ENCODE measurements at regions not wholly inside any gene's neighbourhood (a gene's known extent, or its start where the extent isn't known, plus 50 kb on each side); places are given as distances from the start of the nearest gene placed in this dataset.

DNA sequence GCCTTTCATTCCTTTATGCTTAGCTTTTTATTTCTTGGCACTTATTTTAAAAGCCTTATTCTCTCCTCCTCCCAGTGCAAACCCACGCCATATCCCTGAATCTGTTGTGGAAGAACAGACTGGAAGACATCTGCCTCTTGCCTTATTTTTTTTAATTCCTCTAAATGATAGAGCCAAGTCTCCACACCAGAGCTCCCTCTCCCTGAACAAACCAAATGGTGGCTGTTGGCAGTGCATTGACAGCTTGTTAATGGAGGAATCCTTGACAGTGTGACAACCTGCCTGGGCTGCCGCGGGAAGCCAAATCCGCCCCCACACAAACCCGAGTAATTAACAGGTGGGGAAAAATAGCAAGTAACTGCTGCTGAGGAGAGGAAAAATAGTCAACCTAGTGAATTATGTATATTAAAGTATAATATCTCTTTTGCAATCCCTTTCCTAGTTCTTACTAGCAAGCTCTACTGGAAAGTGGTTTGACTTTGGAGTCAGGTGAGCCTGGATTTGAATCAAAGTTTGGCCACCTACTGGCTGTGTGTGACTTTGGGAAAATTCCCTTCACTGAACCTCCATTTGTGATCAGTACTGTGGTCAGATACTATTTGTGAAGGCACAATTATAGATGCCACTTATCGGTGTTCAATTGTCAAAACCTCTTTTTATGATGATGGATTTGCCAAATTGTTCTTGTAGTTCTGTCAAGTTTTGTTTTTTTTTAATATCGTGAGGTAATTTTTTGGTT, 589.6 kb downstream of the PDCD6IP start:
- H3K27me3 Mint-ChIP-seq (ENCODE audit: unreplicated experiment): no peaks in the 10 kb centered on the region
- no peak for DNase-seq
- no peaks in the 10 kb centered on the region for H3K36me3 Mint-ChIP-seq (ENCODE audit: insufficient read depth, unreplicated experiment)
- H3K4me3 Mint-ChIP-seq (ENCODE audit: low read depth, unreplicated experiment): no peak overlapping the region
- CTCF ChIA-PET: no interaction called here
- BruUV-seq (replicated peaks): no TSS peak
- H3K9me3 Mint-ChIP-seq (ENCODE audit: low read depth, unreplicated experiment): no peaks in the 10 kb centered on the region
- H3K27ac Mint-ChIP-seq (ENCODE audit: unreplicated experiment): no peak overlapping the region
- TF ChIP-seq, protein P1, sequence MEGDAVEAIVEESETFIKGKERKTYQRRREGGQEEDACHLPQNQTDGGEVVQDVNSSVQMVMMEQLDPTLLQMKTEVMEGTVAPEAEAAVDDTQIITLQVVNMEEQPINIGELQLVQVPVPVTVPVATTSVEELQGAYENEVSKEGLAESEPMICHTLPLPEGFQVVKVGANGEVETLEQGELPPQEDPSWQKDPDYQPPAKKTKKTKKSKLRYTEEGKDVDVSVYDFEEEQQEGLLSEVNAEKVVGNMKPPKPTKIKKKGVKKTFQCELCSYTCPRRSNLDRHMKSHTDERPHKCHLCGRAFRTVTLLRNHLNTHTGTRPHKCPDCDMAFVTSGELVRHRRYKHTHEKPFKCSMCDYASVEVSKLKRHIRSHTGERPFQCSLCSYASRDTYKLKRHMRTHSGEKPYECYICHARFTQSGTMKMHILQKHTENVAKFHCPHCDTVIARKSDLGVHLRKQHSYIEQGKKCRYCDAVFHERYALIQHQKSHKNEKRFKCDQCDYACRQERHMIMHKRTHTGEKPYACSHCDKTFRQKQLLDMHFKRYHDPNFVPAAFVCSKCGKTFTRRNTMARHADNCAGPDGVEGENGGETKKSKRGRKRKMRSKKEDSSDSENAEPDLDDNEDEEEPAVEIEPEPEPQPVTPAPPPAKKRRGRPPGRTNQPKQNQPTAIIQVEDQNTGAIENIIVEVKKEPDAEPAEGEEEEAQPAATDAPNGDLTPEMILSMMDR (IDR thresholded peaks at IDR 0.05; ENCODE audit: unreplicated experiment): no peak
- H3K4me1 Mint-ChIP-seq (ENCODE audit: low read depth, unreplicated experiment): peaks cover 8% of the 10 kb centered on the region
- intact Hi-C loops (cut with micrococcal nuclease; ENCODE audit: unreplicated experiment): loop anchor here (10.0 kb wide), 2 partner anchors 297 to 403 kb away; no protein-coding TSS in a partner anchor

DNA sequence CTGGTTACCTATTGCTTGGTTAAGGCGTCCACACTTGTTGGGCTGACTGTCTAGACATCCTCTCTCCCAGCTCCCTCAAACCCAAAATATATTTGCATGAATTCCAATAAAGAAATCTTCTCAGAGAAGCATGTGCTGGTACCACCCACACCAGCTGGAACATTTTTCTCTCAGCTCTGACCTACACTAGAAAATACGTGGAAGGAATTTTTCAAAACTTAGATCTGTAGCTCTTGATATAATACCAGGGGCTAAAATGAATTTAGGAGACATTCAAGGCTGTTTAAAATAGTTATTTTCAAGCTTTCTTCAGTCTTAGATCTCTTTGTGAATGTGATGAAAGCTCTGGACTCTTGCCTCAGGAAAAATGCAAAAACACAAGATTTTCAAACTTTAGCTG, 590.4 kb downstream of the PDCD6IP start:
- intact Hi-C loops (cut with micrococcal nuclease; ENCODE audit: unreplicated experiment): loop anchor here (10.0 kb wide), 2 partner anchors 296 to 404 kb away; no protein-coding TSS in a partner anchor
- no peak for DNase-seq
- Mint-ChIP-seq H3K27ac (ENCODE audit: unreplicated experiment) (no peak overlapping the region), H3K27me3 (ENCODE audit: unreplicated experiment) (no peaks in the 10 kb centered on the region), H3K36me3 (ENCODE audit: insufficient read depth, unreplicated experiment) (no peaks in the 10 kb centered on the region), H3K9me3 (ENCODE audit: low read depth, unreplicated experiment) (no peaks in the 10 kb centered on the region), H3K4me1 (ENCODE audit: low read depth, unreplicated experiment) (no peaks in the 10 kb centered on the region), H3K4me3 (ENCODE audit: low read depth, unreplicated experiment) (no peak overlapping the region)
- CTCF ChIA-PET: no interaction called here
- no TSS peak for BruUV-seq (replicated peaks)
- TF ChIP-seq, protein P1 (IDR thresholded peaks at IDR 0.05; ENCODE audit: unreplicated experiment): no peak

DNA sequence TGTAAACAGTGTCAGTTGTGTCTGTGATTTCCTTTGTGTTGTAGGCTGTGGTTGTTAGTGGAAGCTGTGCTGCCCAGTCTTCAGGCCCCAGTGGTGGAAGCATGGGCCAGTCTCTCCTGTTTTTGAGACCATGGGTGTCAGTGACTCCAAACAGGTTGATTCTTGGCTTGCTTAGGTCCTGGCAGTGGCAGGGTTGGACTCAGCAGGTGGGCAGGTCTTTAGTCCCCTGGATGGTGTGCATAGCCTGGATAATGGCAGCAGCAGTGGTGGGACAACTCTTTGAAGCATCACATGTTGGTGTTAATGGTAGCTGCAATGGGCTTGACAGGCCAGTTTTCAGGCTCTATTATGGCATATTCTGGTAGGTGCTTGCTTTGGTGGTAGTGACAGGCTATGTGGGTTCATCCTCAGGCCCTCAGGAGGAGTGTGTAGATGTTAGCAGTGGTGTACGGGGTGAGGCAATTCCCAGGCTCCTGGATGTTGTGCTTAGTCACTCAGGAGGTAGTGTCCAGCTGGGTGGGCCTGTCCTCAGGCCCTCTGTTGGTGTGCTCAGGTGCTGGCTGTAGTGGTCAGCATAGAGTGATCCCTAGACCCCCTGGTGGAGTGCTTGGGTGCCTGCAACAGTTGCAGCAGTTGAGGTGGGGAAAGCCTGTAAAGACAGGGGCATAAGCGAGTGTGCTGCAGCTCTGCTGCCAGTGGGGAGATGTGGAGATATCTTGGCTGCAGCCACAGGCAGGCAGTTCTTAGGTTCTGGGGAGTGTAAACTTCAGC, 596.7 kb downstream of the PDCD6IP start:
- H3K27ac Mint-ChIP-seq (ENCODE audit: unreplicated experiment): no peak overlapping the region
- H3K4me1 Mint-ChIP-seq (ENCODE audit: low read depth, unreplicated experiment): no peaks in the 10 kb centered on the region
- BruUV-seq (replicated peaks): no TSS peak
- no peak for DNase-seq
- no peaks in the 10 kb centered on the region for H3K9me3 Mint-ChIP-seq (ENCODE audit: low read depth, unreplicated experiment)
- TF ChIP-seq, protein P1 (IDR thresholded peaks at IDR 0.05; ENCODE audit: unreplicated experiment): no peak
- H3K36me3 Mint-ChIP-seq (ENCODE audit: insufficient read depth, unreplicated experiment): peaks cover 3% of the 10 kb centered on the region
- H3K4me3 Mint-ChIP-seq (ENCODE audit: low read depth, unreplicated experiment): no peak overlapping the region
- CTCF ChIA-PET: no interaction called here
- no peaks in the 10 kb centered on the region for H3K27me3 Mint-ChIP-seq (ENCODE audit: unreplicated experiment)
- intact Hi-C loops (cut with micrococcal nuclease; ENCODE audit: unreplicated experiment): no loop called here

DNA sequence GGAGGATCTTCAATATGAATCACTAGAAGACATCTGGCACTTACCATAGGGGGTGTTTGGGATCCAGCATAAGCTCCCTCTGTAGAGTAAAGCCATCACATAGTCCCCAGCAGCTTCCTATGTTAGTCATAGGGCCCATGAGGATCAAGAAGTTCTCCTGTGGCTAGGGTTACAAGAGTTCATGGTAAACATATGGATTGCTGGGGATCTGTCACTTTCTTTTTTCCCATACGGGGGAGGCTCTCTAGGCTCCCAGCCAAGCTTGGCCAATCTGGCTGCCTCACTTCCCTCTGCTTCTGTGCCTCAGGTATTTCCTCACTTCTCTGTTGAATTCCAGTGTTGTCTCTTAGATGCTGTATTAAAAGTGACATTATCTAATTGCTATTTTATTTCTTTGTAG, 597.9 kb downstream of the PDCD6IP start:
- peaks cover 3% of the 10 kb centered on the region for H3K9me3 Mint-ChIP-seq (ENCODE audit: low read depth, unreplicated experiment)
- no peaks in the 10 kb centered on the region for H3K4me1 Mint-ChIP-seq (ENCODE audit: low read depth, unreplicated experiment)
- no peaks in the 10 kb centered on the region for H3K27me3 Mint-ChIP-seq (ENCODE audit: unreplicated experiment)
- H3K27ac Mint-ChIP-seq (ENCODE audit: unreplicated experiment): no peak overlapping the region
- H3K4me3 Mint-ChIP-seq (ENCODE audit: low read depth, unreplicated experiment): no peak overlapping the region
- intact Hi-C loops (cut with micrococcal nuclease; ENCODE audit: unreplicated experiment): no loop called here
- DNase-seq: no peak
- no TSS peak for BruUV-seq (replicated peaks)
- CTCF ChIA-PET: no interaction called here
- TF ChIP-seq, protein P1 (IDR thresholded peaks at IDR 0.05; ENCODE audit: unreplicated experiment): no peak
- peaks cover 3% of the 10 kb centered on the region for H3K36me3 Mint-ChIP-seq (ENCODE audit: insufficient read depth, unreplicated experiment)

Measured in Calu3 (cell line).